ENCODE measurements at regions not wholly inside any gene's neighbourhood (a gene's known extent, or its start where the extent isn't known, plus 50 kb on each side); places are given as distances from the start of the nearest gene placed in this dataset.

DNA sequence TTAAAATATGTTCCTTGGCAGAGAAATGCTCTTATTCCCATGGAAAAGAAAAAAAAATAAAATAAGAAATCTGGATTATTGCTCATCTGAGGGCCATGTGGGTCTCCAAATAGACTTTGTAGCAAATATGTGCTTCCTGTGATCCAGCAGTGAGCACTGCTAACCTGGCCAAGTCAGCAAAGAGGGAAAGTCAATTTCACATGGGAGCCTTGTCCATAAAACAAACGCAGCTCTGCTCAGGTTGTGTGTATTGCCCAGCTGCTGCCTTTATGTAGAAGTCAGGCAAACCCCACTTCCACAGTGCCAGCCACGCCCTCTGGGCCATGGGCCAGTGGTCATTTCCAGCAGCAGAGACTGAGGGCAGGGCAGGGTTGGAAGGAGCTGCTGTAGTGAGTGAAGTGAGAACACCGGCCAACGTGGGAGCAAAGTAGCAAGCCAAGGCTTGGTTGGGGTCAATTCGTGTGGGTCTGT, 174.3 kb downstream of the LYPLAL1 start:
- Mint-ChIP-seq H3K4me1 (ENCODE audit: unreplicated experiment) (no peaks in the 10 kb centered on the region), H3K4me3 (ENCODE audit: unreplicated experiment) (no peak overlapping the region), H3K27ac (ENCODE audit: unreplicated experiment) (no peak overlapping the region), H3K27me3 (ENCODE audit: unreplicated experiment) (no peaks in the 10 kb centered on the region), H3K9me3 (ENCODE audit: unreplicated experiment) (peaks cover 7% of the 10 kb centered on the region), H3K36me3 (ENCODE audit: low read depth, unreplicated experiment) (no peaks in the 10 kb centered on the region)
- TF ChIP-seq, protein P1, sequence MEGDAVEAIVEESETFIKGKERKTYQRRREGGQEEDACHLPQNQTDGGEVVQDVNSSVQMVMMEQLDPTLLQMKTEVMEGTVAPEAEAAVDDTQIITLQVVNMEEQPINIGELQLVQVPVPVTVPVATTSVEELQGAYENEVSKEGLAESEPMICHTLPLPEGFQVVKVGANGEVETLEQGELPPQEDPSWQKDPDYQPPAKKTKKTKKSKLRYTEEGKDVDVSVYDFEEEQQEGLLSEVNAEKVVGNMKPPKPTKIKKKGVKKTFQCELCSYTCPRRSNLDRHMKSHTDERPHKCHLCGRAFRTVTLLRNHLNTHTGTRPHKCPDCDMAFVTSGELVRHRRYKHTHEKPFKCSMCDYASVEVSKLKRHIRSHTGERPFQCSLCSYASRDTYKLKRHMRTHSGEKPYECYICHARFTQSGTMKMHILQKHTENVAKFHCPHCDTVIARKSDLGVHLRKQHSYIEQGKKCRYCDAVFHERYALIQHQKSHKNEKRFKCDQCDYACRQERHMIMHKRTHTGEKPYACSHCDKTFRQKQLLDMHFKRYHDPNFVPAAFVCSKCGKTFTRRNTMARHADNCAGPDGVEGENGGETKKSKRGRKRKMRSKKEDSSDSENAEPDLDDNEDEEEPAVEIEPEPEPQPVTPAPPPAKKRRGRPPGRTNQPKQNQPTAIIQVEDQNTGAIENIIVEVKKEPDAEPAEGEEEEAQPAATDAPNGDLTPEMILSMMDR (IDR thresholded peaks at IDR 0.05; ENCODE audit: unreplicated experiment): no peak
- no peak for DNase-seq (ENCODE audit: low spot score)

DNA sequence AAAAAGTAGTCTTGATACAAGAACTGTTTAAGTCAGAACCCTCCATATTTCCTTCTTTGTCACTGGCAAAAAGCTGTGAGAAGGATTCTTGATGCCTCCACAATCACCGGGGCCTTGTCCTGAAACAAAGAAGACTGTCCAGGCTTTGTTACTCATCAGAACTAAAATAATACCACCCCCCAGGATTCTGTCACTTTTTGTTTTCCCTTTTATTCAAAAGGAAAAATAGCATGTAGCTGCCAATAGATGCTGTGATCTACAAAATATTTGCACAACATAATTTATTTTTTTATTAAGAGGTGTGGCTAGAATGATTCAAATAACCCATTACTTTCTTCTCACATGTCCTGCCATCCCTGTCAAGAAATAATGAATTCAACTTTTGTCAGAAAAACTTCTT, 173.7 kb downstream of the LYPLAL1 start:
- Mint-ChIP-seq H3K4me1 (ENCODE audit: unreplicated experiment) (no peaks in the 10 kb centered on the region), H3K9me3 (ENCODE audit: unreplicated experiment) (peaks cover 7% of the 10 kb centered on the region), H3K36me3 (ENCODE audit: low read depth, unreplicated experiment) (no peaks in the 10 kb centered on the region), H3K27me3 (ENCODE audit: unreplicated experiment) (no peaks in the 10 kb centered on the region), H3K4me3 (ENCODE audit: unreplicated experiment) (no peak overlapping the region), H3K27ac (ENCODE audit: unreplicated experiment) (no peak overlapping the region)
- no peak for DNase-seq (ENCODE audit: low spot score)
- TF ChIP-seq, protein P1 (IDR thresholded peaks at IDR 0.05; ENCODE audit: unreplicated experiment): no peak

DNA sequence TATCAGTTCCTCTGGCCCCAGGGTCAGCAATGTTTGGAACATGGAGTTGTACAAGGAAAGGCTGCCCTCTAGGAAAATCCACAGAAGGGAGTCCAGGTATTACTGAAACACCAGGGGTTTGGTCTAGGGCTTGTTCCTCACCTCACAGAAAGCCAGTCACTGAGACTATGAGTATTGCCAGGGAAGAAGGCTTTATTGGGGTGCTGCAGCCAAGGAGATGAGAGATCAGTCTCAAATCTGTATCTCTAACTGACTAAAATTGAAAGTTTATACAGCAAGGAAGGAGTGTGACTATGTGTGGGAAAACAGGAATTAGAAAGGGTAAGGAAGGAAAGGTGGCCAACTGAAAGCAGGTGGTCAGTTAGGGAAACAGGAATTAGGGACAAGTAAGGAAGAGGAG, 172.3 kb downstream of the LYPLAL1 start:
- Mint-ChIP-seq H3K4me3 (ENCODE audit: unreplicated experiment) (no peak overlapping the region), H3K27ac (ENCODE audit: unreplicated experiment) (no peak overlapping the region), H3K36me3 (ENCODE audit: low read depth, unreplicated experiment) (no peaks in the 10 kb centered on the region), H3K27me3 (ENCODE audit: unreplicated experiment) (no peaks in the 10 kb centered on the region), H3K9me3 (ENCODE audit: unreplicated experiment) (peaks cover 7% of the 10 kb centered on the region), H3K4me1 (ENCODE audit: unreplicated experiment) (no peaks in the 10 kb centered on the region)
- no peak for DNase-seq (ENCODE audit: low spot score)
- TF ChIP-seq, protein P1 (IDR thresholded peaks at IDR 0.05; ENCODE audit: unreplicated experiment): no peak

DNA sequence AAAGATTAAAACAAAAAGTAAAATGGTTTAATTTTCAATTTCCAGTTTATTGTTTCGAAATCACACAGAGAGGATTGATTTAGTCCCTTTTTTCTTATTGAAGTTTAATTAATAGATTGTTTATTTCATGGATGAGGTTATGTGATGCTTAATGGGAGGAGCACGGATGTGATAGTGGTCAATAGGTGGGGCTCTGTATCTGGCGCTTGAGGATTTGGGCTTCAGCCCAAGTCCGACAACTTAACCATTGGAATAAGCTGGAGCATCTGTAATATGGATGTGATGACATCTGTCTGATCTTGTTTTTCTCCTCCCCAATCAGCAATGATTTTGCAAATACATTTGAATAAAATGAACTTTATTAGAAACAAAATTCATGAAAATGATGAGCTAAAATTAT, 169.2 kb downstream of the LYPLAL1 start:
- DNase-seq (ENCODE audit: low spot score): no peak
- H3K4me3 Mint-ChIP-seq (ENCODE audit: unreplicated experiment): no peak overlapping the region
- no peaks in the 10 kb centered on the region for H3K4me1 Mint-ChIP-seq (ENCODE audit: unreplicated experiment)
- TF ChIP-seq, protein P1 (IDR thresholded peaks at IDR 0.05; ENCODE audit: unreplicated experiment): no peak
- no peak overlapping the region for H3K27ac Mint-ChIP-seq (ENCODE audit: unreplicated experiment)
- H3K9me3 Mint-ChIP-seq (ENCODE audit: unreplicated experiment): peaks cover 7% of the 10 kb centered on the region
- H3K36me3 Mint-ChIP-seq (ENCODE audit: low read depth, unreplicated experiment): no peaks in the 10 kb centered on the region
- no peaks in the 10 kb centered on the region for H3K27me3 Mint-ChIP-seq (ENCODE audit: unreplicated experiment)

DNA sequence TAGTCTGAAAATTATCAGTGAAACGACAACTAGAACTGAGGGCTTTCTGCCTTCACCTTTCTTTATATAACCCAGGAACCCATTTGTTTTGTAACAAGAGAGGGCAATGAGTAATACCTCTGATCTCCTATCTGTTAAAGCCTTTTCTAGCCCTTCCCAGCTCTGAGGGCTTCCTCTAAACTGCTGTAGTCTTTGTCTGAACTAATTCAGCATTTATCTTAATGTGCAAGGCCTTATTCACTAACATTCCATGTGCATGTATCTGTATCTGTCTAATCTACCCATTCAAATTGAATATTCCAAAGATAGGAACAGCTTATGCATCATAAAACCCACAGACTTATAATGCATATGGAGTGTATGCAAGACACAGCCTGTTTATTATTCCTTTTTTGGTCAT, 167.1 kb downstream of the LYPLAL1 start:
- Mint-ChIP-seq H3K4me3 (ENCODE audit: unreplicated experiment) (no peak overlapping the region), H3K36me3 (ENCODE audit: low read depth, unreplicated experiment) (no peaks in the 10 kb centered on the region), H3K27ac (ENCODE audit: unreplicated experiment) (no peak overlapping the region), H3K27me3 (ENCODE audit: unreplicated experiment) (no peaks in the 10 kb centered on the region), H3K9me3 (ENCODE audit: unreplicated experiment) (no peaks in the 10 kb centered on the region), H3K4me1 (ENCODE audit: unreplicated experiment) (no peaks in the 10 kb centered on the region)
- DNase-seq (ENCODE audit: low spot score): no peak
- TF ChIP-seq, protein P1 (IDR thresholded peaks at IDR 0.05; ENCODE audit: unreplicated experiment): no peak

Data from endothelial cell (in vitro differentiated cells).